ENCODE measurements at regions not wholly inside any gene's neighbourhood (a gene's known extent, or its start where the extent isn't known, plus 50 kb on each side); places are given as distances from the start of the nearest gene placed in this dataset.

DNA sequence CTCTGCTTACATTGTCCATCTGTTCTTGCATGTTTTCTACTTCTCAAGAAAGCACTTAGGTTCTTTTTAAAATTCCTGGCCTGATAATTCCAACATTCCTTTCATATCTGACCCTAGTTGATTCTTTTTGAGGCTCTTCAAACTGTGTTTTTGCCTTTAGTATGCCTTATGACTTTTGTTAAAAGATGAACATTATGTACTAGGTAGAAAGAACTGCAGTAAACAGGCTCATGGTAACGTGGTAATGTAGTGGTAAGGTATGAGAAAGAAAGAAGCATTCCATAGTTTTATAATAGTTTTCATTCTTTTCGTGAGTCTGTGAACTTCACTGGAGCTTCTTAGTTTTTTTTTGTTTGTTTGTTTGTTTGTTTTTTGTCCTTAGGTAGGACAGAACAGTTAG lies 306.4 kb downstream of the MBD2 start:
- TF ChIP-seq EZH2phosphoT487 (IDR thresholded peaks at IDR 0.05; ENCODE audit: low read depth) = no peak
- TF ChIP-seq, protein P1, sequence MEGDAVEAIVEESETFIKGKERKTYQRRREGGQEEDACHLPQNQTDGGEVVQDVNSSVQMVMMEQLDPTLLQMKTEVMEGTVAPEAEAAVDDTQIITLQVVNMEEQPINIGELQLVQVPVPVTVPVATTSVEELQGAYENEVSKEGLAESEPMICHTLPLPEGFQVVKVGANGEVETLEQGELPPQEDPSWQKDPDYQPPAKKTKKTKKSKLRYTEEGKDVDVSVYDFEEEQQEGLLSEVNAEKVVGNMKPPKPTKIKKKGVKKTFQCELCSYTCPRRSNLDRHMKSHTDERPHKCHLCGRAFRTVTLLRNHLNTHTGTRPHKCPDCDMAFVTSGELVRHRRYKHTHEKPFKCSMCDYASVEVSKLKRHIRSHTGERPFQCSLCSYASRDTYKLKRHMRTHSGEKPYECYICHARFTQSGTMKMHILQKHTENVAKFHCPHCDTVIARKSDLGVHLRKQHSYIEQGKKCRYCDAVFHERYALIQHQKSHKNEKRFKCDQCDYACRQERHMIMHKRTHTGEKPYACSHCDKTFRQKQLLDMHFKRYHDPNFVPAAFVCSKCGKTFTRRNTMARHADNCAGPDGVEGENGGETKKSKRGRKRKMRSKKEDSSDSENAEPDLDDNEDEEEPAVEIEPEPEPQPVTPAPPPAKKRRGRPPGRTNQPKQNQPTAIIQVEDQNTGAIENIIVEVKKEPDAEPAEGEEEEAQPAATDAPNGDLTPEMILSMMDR (IDR thresholded peaks at IDR 0.05; ENCODE audit: low read depth, low read length) = no peak
